HCT116 (cell line): ENCODE measurements at regions not wholly inside any gene's neighbourhood (a gene's known extent, or its start where the extent isn't known, plus 50 kb on each side); places are given as distances from the start of the nearest gene placed in this dataset.

Experiments used
- ATAC-seq: fragments of 200-7000 bp; cut with Tn5 transposase; 2 replicates; pipeline ENCODE4 v1.9.1; 2020; ENCODE audit warnings: mild to moderate bottlenecking, moderate library complexity
- BruUV-seq: library from RNA; stranded (reverse); fragments of 400-500 nt; replicated peaks from 2 replicates; lab custom pipeline; 2021; lab: Mats Ljungman, UMichigan
- CTCF ChIA-PET: fragments of 300-600 bp; sonication (Branson Sonifier 250); formaldehyde crosslinking; loops from one replicate; lab custom pipeline; 2021; ENCODE audit warnings: antibody characterized with exemption; lab: Charles Lee
- POLR2A ChIA-PET: fragments of 300-600, 350-600 bp; sonication (Branson Sonifier 250); formaldehyde crosslinking; loops from one replicate; lab custom pipeline; 2021; ENCODE audit warnings: antibody characterized with exemption; lab: Charles Lee
- RAD21 ChIA-PET, 2 experiments: fragments of 300-600 bp; sonication (Branson Sonifier 250); formaldehyde crosslinking; loops; one replicate each; lab custom pipeline; 2023; ENCODE audit warnings: low total read pairs in 2 of 2; ENCODE audit not compliant: uncharacterized antibody in 2 of 2, unreplicated experiment in 2 of 2, low non-redundant PET in 1 of 2; lab: Charles Lee
- DNase-seq: peaks from one replicate; pipeline ENCODE4 v3.0.0-alpha.2; 2010; ENCODE audit warnings: low read depth, low spot score
- H2AFZ ChIP-seq: fragments of 200-600 bp; shearing (Covaris generic), sonication (generic); 2 replicates; pipeline ENCODE4 v1.6.1; 2017; ENCODE audit warnings: low read depth, mixed run types, mixed read lengths, antibody characterized with exemption, low read length; ENCODE audit not compliant: poor library complexity, severe bottlenecking
- H3K27ac ChIP-seq: 2 replicates; pipeline ENCODE4 v1.5.1; 2012; ENCODE audit warnings: low read depth, low read length
- H3K27me3 ChIP-seq: fragments of 200-600 bp; sonication (generic); 2 replicates; pipeline ENCODE4 v1.6.1; 2016; ENCODE audit warnings: mixed run types, low read length, mixed read lengths; ENCODE audit not compliant: insufficient read depth
- H3K36me3 ChIP-seq, 2 experiments: fragments of 200-500 bp in 1 of 2; fragments of 200-600 bp in 1 of 2; sonication (Bioruptor generic) in 1 of 2; sonication (generic) in 1 of 2; 2 replicates each; pipeline versions ENCODE4 v1.5.1 to v1.6.1; 2014 to 2016; ENCODE audit warnings: low read length in 2 of 2, inconsistent platforms in 1 of 2, mixed read lengths in 1 of 2, mixed run types in 1 of 2; ENCODE audit not compliant: insufficient read depth in 2 of 2, control insufficient read depth in 1 of 2
- H3K4me1 ChIP-seq, 2 experiments: fragments of 200-600 bp in 1 of 2; sonication (generic) in 1 of 2; 2 replicates each; pipeline versions ENCODE4 v1.5.1 to v1.6.1; 2012 to 2017; ENCODE audit warnings: low read length in 2 of 2, inconsistent platforms in 1 of 2, mild to moderate bottlenecking in 1 of 2, mixed read lengths in 1 of 2, mixed run types in 1 of 2, moderate library complexity in 1 of 2; ENCODE audit not compliant: insufficient read depth in 2 of 2, control insufficient read depth in 1 of 2
- H3K4me2 ChIP-seq: fragments of 200-600 bp; sonication (generic); 2 replicates; pipeline ENCODE4 v1.6.1; 2017; ENCODE audit warnings: mixed run types, low read length, mixed read lengths
- H3K4me3 ChIP-seq, 2 experiments: fragments of 200-600 bp in 1 of 2; sonication (generic) in 1 of 2; replicated peaks in 1 of 2; 2 replicates each; pipeline ENCODE4 v1.5.1; 2011 to 2016; ENCODE audit warnings: low read length in 2 of 2, control low read depth in 1 of 2, low read depth in 1 of 2, mild to moderate bottlenecking in 1 of 2, mixed read lengths in 1 of 2, mixed run types in 1 of 2
- H3K79me2 ChIP-seq: fragments of 200-600 bp; sonication (generic); 2 replicates; pipeline ENCODE4 v1.6.1; 2017; ENCODE audit warnings: mild to moderate bottlenecking, mixed run types, low read length, moderate library complexity, mixed read lengths; ENCODE audit not compliant: insufficient read depth
- H3K9ac ChIP-seq: fragments of 200-600 bp; sonication (generic); 2 replicates; pipeline ENCODE4 v1.6.1; 2016; ENCODE audit warnings: low read length, mixed read lengths
- H3K9me2 ChIP-seq: fragments of 200-600 bp; sonication (generic), shearing (Covaris generic); 2 replicates; pipeline ENCODE4 v1.6.1; 2017; ENCODE audit warnings: mixed run types, mild to moderate bottlenecking, moderate library complexity; ENCODE audit not compliant: insufficient read depth
- H3K9me3 ChIP-seq, 2 experiments: fragments of 200-500 bp in 1 of 2; fragments of 200-600 bp in 1 of 2; sonication (Bioruptor generic) in 1 of 2; sonication (generic) in 1 of 2; 2 replicates each; pipeline ENCODE4 v1.6.1; 2014 to 2017; ENCODE audit warnings: low read length in 2 of 2, mixed read lengths in 2 of 2, inconsistent platforms in 1 of 2, low read depth in 1 of 2, mild to moderate bottlenecking in 1 of 2, mixed run types in 1 of 2, moderate library complexity in 1 of 2; ENCODE audit not compliant: control insufficient read depth in 1 of 2, insufficient read depth in 1 of 2
- H4K20me1 ChIP-seq: fragments of 200-600 bp; sonication (generic), shearing (Covaris generic); 2 replicates; pipeline ENCODE4 v1.6.1; 2017; ENCODE audit warnings: mixed run types, mild to moderate bottlenecking, moderate library complexity; ENCODE audit not compliant: insufficient read depth
- CBX3 ChIP-seq: IDR thresholded peaks from 2 replicates; pipeline ENCODE4 v1.6.1; 2012; ENCODE audit warnings: low read depth
- CTCF ChIP-seq, 3 experiments: fragments of 200-600 bp in 1 of 3; sonication (generic) in 1 of 3; IDR thresholded peaks in 2 of 3; conservative IDR thresholded peaks in 1 of 3; 2 replicates each; pipeline ENCODE4 v1.5.1; 2012 to 2017; ENCODE audit warnings: low read depth in 2 of 3, low read length in 2 of 3, antibody characterized with exemption in 1 of 3, borderline replicate concordance in 1 of 3, control low read depth in 1 of 3, mild to moderate bottlenecking in 1 of 3, mixed read lengths in 1 of 3, mixed run types in 1 of 3, moderate library complexity in 1 of 3; ENCODE audit not compliant: insufficient read depth in 1 of 3
- FOSL1 ChIP-seq: IDR thresholded peaks from 2 replicates; pipeline ENCODE4 v1.6.1; 2012; ENCODE audit warnings: low read depth
- POLR2A ChIP-seq: IDR thresholded peaks from 2 replicates; pipeline ENCODE4 v1.7.0; 2011; ENCODE audit warnings: borderline replicate concordance; ENCODE audit not compliant: insufficient read depth, insufficient read length; ENCODE audit errors: extremely low read depth
- POLR2AphosphoS5 ChIP-seq: IDR thresholded peaks from 2 replicates; pipeline ENCODE4 v1.6.1; 2011; ENCODE audit warnings: mild to moderate bottlenecking, low read depth, low read length, moderate library complexity
- RAD21 ChIP-seq: IDR thresholded peaks from 2 replicates; pipeline ENCODE4 v1.6.1; 2012; ENCODE audit warnings: low read depth, mild to moderate bottlenecking
- SRF ChIP-seq: IDR thresholded peaks from 2 replicates; pipeline ENCODE4 v1.6.1; 2012; ENCODE audit warnings: low read depth
- YY1 ChIP-seq: IDR thresholded peaks from 2 replicates; pipeline ENCODE4 v1.6.1; 2011; ENCODE audit warnings: low read length, low read depth, moderate library complexity, mild to moderate bottlenecking; ENCODE audit not compliant: insufficient replicate concordance; ENCODE audit errors: extremely low read depth
- ZFX ChIP-seq: fragments of 450-650 bp; IDR thresholded peaks from 2 replicates; pipeline ENCODE4 v1.6.1; 2017
- intact Hi-C: fragments of 100-400 bp; cut with micrococcal nuclease; formaldehyde crosslinking; loops from 2 replicates; pipeline ENCODE4 v1.10.0; 2022
- TF ChIP-seq, protein P1 (sequence below): IDR thresholded peaks from 2 replicates; pipeline ENCODE4 v1.6.1; 2012
- TF ChIP-seq, protein P2 (sequence below): IDR thresholded peaks from 2 replicates; pipeline ENCODE4 v1.6.1; 2012; ENCODE audit warnings: low read depth

DNA sequence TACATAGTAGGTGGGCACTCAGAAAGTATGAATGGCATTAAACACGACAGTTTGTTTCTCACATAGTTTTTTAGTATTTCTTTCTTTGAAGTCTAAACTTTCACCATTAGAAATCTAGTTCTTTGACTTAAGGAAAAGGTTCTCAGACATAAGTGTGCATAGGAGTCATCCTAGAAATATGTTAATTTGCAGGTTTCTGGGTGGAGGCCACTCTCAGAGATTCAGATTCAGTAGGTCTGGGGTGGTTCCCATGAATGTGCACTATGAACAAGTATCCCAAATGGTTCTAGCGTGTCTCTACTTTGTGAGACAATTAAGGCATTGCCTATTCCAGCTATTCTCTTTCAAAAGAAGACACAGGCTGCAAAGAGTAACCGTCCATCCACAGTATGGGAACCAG, 119.3 kb downstream of the NGF start (continued):
- TF ChIP-seq YY1 (no peak), RAD21 (no peak)

DNA sequence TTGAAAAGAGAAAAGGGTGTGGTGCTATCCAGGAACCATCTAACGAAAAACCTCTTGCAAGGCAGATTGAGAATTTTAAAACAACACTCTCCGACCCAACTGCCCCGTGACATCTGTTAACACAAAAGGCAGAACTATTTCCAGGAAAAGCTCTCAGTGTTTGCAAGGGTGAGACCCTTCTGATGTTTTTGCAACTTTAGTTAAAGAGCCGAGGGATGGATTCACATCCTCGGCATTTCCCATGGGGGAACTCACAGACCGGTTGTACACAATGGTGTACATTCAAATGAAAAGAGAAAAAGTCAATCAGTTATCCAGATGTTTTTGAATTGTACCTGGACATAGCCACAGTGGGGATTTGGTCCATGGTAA, 120.0 kb downstream of the NGF start:
- Histone ChIP-seq H3K9ac (no peak overlapping the region), H3K4me1 (no peaks in the 10 kb centered on the region; a peak in 1 of 4 replicates), H4K20me1 (no peaks in the 10 kb centered on the region), H2AFZ (no peak overlapping the region), H3K4me2 (no peak overlapping the region), H3K9me2 (no peaks in the 10 kb centered on the region), H3K27ac (no peak overlapping the region), H3K9me3 (no peaks in the 10 kb centered on the region), H3K27me3 (no peaks in the 10 kb centered on the region), H3K4me3 (no peak overlapping the region), H3K36me3 (no peaks in the 10 kb centered on the region), H3K79me2 (no peaks in the 10 kb centered on the region)
- ChIA-PET CTCF (no interaction called here), RAD21 (no interaction called here), POLR2A (no interaction called here)
- DNase-seq = no peak
- TF ChIP-seq, protein P1, sequence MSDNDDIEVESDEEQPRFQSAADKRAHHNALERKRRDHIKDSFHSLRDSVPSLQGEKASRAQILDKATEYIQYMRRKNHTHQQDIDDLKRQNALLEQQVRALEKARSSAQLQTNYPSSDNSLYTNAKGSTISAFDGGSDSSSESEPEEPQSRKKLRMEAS = no peak
- TF ChIP-seq POLR2A (no peak), FOSL1 (no peak), RAD21 (no peak), CBX3 (no peak), SRF (no peak), CTCF (IDR thresholded peaks at IDR 0.05 in 2 of 3, conservative IDR thresholded peaks at IDR 0.05 in 1 of 3; ENCODE audit: borderline replicate concordance in 1 of 3, insufficient read depth in 1 of 3, low read depth in 2 of 3, low read length in 2 of 3) (no peak), POLR2AphosphoS5 (no peak), ZFX (no peak)
- TF ChIP-seq, protein P2, sequence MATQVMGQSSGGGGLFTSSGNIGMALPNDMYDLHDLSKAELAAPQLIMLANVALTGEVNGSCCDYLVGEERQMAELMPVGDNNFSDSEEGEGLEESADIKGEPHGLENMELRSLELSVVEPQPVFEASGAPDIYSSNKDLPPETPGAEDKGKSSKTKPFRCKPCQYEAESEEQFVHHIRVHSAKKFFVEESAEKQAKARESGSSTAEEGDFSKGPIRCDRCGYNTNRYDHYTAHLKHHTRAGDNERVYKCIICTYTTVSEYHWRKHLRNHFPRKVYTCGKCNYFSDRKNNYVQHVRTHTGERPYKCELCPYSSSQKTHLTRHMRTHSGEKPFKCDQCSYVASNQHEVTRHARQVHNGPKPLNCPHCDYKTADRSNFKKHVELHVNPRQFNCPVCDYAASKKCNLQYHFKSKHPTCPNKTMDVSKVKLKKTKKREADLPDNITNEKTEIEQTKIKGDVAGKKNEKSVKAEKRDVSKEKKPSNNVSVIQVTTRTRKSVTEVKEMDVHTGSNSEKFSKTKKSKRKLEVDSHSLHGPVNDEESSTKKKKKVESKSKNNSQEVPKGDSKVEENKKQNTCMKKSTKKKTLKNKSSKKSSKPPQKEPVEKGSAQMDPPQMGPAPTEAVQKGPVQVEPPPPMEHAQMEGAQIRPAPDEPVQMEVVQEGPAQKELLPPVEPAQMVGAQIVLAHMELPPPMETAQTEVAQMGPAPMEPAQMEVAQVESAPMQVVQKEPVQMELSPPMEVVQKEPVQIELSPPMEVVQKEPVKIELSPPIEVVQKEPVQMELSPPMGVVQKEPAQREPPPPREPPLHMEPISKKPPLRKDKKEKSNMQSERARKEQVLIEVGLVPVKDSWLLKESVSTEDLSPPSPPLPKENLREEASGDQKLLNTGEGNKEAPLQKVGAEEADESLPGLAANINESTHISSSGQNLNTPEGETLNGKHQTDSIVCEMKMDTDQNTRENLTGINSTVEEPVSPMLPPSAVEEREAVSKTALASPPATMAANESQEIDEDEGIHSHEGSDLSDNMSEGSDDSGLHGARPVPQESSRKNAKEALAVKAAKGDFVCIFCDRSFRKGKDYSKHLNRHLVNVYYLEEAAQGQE = no peak
- BruUV-seq = no TSS peak
- no peak for ATAC-seq
- intact Hi-C loops = no loop called here
